ENCODE measurements at regions not wholly inside any gene's neighbourhood (a gene's known extent, or its start where the extent isn't known, plus 50 kb on each side); places are given as distances from the start of the nearest gene placed in this dataset.
"Not testable (repeated sequence)": the region's sequence is repeated elsewhere in the genome, so short reads cannot be mapped to it uniquely, and the experiment has no call there.

GRCh38 chr10:9137368-9137767 lies 1082.9 kb downstream of the GATA3 start:
- TF ChIP-seq YY1 (IDR thresholded peaks at IDR 0.05; ENCODE audit: insufficient read depth, insufficient read length), result no peak
- TF ChIP-seq ZNF274 (IDR thresholded peaks at IDR 0.05; ENCODE audit: low read depth, low read length), result no peak
- TF ChIP-seq SUZ12 (IDR thresholded peaks at IDR 0.05; ENCODE audit: extremely low read depth, insufficient read depth, insufficient read length), result no peak
- DNase-seq (ENCODE audit: low read depth, low spot score), result no peak
- Histone ChIP-seq H3K4me3 (ENCODE audit: insufficient read length, low read depth) (no peak overlapping the region), H3K9me3 (ENCODE audit: insufficient read depth, low read length) (no peaks in the 10 kb centered on the region), H3K9ac (ENCODE audit: insufficient read length, low read depth) (no peak overlapping the region), H3K27me3 (ENCODE audit: insufficient read depth, insufficient read length) (no peaks in the 10 kb centered on the region), H3K36me3 (ENCODE audit: insufficient read depth, insufficient read length, low read length) (no peaks in the 10 kb centered on the region), H3K4me1 (ENCODE audit: insufficient read depth, insufficient read length) (no peaks in the 10 kb centered on the region)

GRCh38 chr10:9138829-9139228 lies 1084.3 kb downstream of the GATA3 start:
- not testable (repeated sequence) for H3K4me1 ChIP-seq (ENCODE audit: insufficient read depth, insufficient read length); H3K4me3 ChIP-seq (ENCODE audit: insufficient read length, low read depth); H3K9ac ChIP-seq (ENCODE audit: insufficient read length, low read depth); DNase-seq (ENCODE audit: low read depth, low spot score); H3K36me3 ChIP-seq (ENCODE audit: insufficient read depth, insufficient read length, low read length); H3K9me3 ChIP-seq (ENCODE audit: insufficient read depth, low read length); H3K27me3 ChIP-seq (ENCODE audit: insufficient read depth, insufficient read length)

DNA sequence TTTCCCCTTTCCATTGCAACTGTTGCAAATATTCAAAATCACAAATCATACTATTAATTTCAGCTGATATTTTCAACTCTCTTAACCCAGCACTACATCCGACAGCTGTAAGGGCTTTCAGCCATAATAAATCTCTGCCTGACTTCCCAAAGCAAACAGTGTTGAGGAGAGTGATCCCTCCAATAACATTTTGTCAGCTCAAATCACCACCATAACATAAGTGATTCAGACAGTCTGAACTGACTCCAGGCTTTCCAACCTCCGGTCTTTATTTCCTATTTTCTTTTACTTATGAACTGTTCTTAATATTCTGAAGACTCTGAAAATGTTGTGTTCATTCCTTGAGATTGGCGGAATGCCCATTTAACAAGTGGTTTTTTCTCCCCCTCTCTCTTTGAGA lies 1085.9 kb downstream of the GATA3 start:
- Histone ChIP-seq H3K4me3 (ENCODE audit: insufficient read length, low read depth) (no peak overlapping the region), H3K27me3 (ENCODE audit: insufficient read depth, insufficient read length) (no peaks in the 10 kb centered on the region), H3K9ac (ENCODE audit: insufficient read length, low read depth) (no peak overlapping the region), H3K4me1 (ENCODE audit: insufficient read depth, insufficient read length) (no peaks in the 10 kb centered on the region), H3K36me3 (ENCODE audit: insufficient read depth, insufficient read length, low read length) (no peaks in the 10 kb centered on the region), H3K9me3 (ENCODE audit: insufficient read depth, low read length) (no peaks in the 10 kb centered on the region)
- no peak for TF ChIP-seq YY1 (IDR thresholded peaks at IDR 0.05; ENCODE audit: insufficient read depth, insufficient read length)
- TF ChIP-seq ZNF274 (IDR thresholded peaks at IDR 0.05; ENCODE audit: low read depth, low read length), result no peak
- DNase-seq (ENCODE audit: low read depth, low spot score), result no peak

DNA sequence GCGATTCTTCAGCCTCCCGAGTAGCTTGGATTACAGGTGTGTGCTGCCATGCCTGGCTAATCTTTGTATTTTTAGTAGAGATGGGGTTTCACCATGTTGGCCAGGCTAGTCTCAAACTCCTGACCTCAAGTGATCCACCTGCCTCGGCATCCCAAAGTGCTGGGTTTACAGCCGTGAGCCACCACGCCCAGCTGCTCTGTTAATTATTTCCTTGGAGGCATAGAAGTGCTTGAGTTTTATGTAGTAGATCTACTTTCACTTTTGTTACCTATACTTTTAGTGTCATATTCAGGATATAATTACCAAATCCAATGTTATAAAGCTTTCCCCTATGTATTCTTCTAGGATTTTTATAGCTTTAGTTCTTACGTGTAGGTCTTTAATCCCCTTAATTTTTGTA lies 1093.0 kb downstream of the GATA3 start:
- TF ChIP-seq ZNF274 (IDR thresholded peaks at IDR 0.05; ENCODE audit: low read depth, low read length) (no peak), YY1 (IDR thresholded peaks at IDR 0.05; ENCODE audit: insufficient read depth, insufficient read length) (no peak), SUZ12 (IDR thresholded peaks at IDR 0.05; ENCODE audit: extremely low read depth, insufficient read depth, insufficient read length) (no peak)
- H3K4me1 ChIP-seq (ENCODE audit: insufficient read depth, insufficient read length), result no peaks in the 10 kb centered on the region
- H3K4me3 ChIP-seq (ENCODE audit: insufficient read length, low read depth), result no peak overlapping the region
- no peaks in the 10 kb centered on the region for H3K27me3 ChIP-seq (ENCODE audit: insufficient read depth, insufficient read length)
- no peak for DNase-seq (ENCODE audit: low read depth, low spot score)
- no peaks in the 10 kb centered on the region for H3K36me3 ChIP-seq (ENCODE audit: insufficient read depth, insufficient read length, low read length)
- H3K9ac ChIP-seq (ENCODE audit: insufficient read length, low read depth), result no peak overlapping the region
- H3K9me3 ChIP-seq (ENCODE audit: insufficient read depth, low read length), result no peaks in the 10 kb centered on the region

DNA sequence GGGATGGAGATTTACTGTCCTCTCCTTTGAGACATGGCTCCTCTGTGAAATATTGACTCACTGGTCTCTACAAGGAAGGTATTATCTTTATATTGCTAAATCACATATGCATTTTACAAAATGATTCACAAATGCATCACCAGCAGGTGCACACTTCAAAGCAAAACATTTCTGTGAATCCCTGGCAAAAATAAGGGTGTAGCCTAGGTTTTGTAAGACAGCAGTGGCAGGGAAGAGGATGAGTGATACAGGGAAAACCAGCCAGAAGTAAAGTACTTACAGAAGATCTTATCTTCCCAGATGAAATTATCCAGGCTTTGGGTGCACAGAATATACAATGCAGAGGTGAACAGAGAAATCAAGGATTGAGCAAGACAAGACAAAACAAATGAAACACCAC lies 1094.6 kb downstream of the GATA3 start:
- Histone ChIP-seq H3K9ac (ENCODE audit: insufficient read length, low read depth) (no peak overlapping the region), H3K27me3 (ENCODE audit: insufficient read depth, insufficient read length) (no peaks in the 10 kb centered on the region), H3K9me3 (ENCODE audit: insufficient read depth, low read length) (no peaks in the 10 kb centered on the region), H3K4me1 (ENCODE audit: insufficient read depth, insufficient read length) (no peaks in the 10 kb centered on the region), H3K4me3 (ENCODE audit: insufficient read length, low read depth) (no peak overlapping the region), H3K36me3 (ENCODE audit: insufficient read depth, insufficient read length, low read length) (no peaks in the 10 kb centered on the region)
- TF ChIP-seq ZNF274 (IDR thresholded peaks at IDR 0.05; ENCODE audit: low read depth, low read length) (no peak), YY1 (IDR thresholded peaks at IDR 0.05; ENCODE audit: insufficient read depth, insufficient read length) (no peak), SUZ12 (IDR thresholded peaks at IDR 0.05; ENCODE audit: extremely low read depth, insufficient read depth, insufficient read length) (no peak)
- DNase-seq (ENCODE audit: low read depth, low spot score), result no peak

- not testable (repeated sequence) for H3K36me3 ChIP-seq (ENCODE audit: insufficient read depth, insufficient read length, low read length); H3K4me3 ChIP-seq (ENCODE audit: insufficient read length, low read depth); H3K27me3 ChIP-seq (ENCODE audit: insufficient read depth, insufficient read length); DNase-seq (ENCODE audit: low read depth, low spot score); H3K9ac ChIP-seq (ENCODE audit: insufficient read length, low read depth); H3K9me3 ChIP-seq (ENCODE audit: insufficient read depth, low read length); H3K4me1 ChIP-seq (ENCODE audit: insufficient read depth, insufficient read length)
Observed at GRCh38 chr10:9153057-9153456, 1098.6 kb downstream of the GATA3 start.

GRCh38 chr10:9157656-9158055 lies 1103.2 kb downstream of the GATA3 start:
- Histone ChIP-seq H3K27me3 (ENCODE audit: insufficient read depth, insufficient read length) (no peaks in the 10 kb centered on the region), H3K9ac (ENCODE audit: insufficient read length, low read depth) (no peak overlapping the region), H3K36me3 (ENCODE audit: insufficient read depth, insufficient read length, low read length) (no peaks in the 10 kb centered on the region), H3K4me3 (ENCODE audit: insufficient read length, low read depth) (no peak overlapping the region), H3K4me1 (ENCODE audit: insufficient read depth, insufficient read length) (no peaks in the 10 kb centered on the region), H3K9me3 (ENCODE audit: insufficient read depth, low read length) (peaks cover 13% of the 10 kb centered on the region; the same call in 1 of the 2 replicates)
- DNase-seq (ENCODE audit: low read depth, low spot score), result no peak
- TF ChIP-seq SUZ12 (IDR thresholded peaks at IDR 0.05; ENCODE audit: extremely low read depth, insufficient read depth, insufficient read length), result no peak
- TF ChIP-seq ZNF274 (IDR thresholded peaks at IDR 0.05; ENCODE audit: low read depth, low read length), result no peak
- TF ChIP-seq YY1 (IDR thresholded peaks at IDR 0.05; ENCODE audit: insufficient read depth, insufficient read length), result no peak

- no peaks in the 10 kb centered on the region for H3K36me3 ChIP-seq (ENCODE audit: insufficient read depth, insufficient read length, low read length)
- H3K4me1 ChIP-seq (ENCODE audit: insufficient read depth, insufficient read length), result no peaks in the 10 kb centered on the region
- peaks cover 13% of the 10 kb centered on the region; the same call in 1 of the 2 replicates for H3K9me3 ChIP-seq (ENCODE audit: insufficient read depth, low read length)
- TF ChIP-seq SUZ12 (IDR thresholded peaks at IDR 0.05; ENCODE audit: extremely low read depth, insufficient read depth, insufficient read length), result no peak
- no peak for TF ChIP-seq ZNF274 (IDR thresholded peaks at IDR 0.05; ENCODE audit: low read depth, low read length)
- TF ChIP-seq YY1 (IDR thresholded peaks at IDR 0.05; ENCODE audit: insufficient read depth, insufficient read length), result no peak
- H3K4me3 ChIP-seq (ENCODE audit: insufficient read length, low read depth), result no peak overlapping the region
- no peaks in the 10 kb centered on the region for H3K27me3 ChIP-seq (ENCODE audit: insufficient read depth, insufficient read length)
- H3K9ac ChIP-seq (ENCODE audit: insufficient read length, low read depth), result no peak overlapping the region
- no peak for DNase-seq (ENCODE audit: low read depth, low spot score)
Observed at GRCh38 chr10:9158675-9159074, 1104.2 kb downstream of the GATA3 start.
